Activated CD4-positive, alpha-beta memory T cell treated with anti-CD3 and anti-CD28 coated beads, Interleukin-2, amount 10 ng/mL, durations not matched to agents 7 days and 5 days (primary cell): ENCODE measurements at regions not wholly inside any gene's neighbourhood (a gene's known extent, or its start where the extent isn't known, plus 50 kb on each side); places are given as distances from the start of the nearest gene placed in this dataset.

Experiments used
- CTCF ChIA-PET: fragments of 350-600 bp; sonication (Branson Sonifier 250); formaldehyde crosslinking; loops from one replicate; lab custom pipeline; 2021; ENCODE audit warnings: antibody characterized with exemption, inconsistent platforms; lab: Charles Lee
- POLR2A ChIA-PET: fragments of 350-600 bp; sonication (Branson Sonifier 250); formaldehyde crosslinking; loops from one replicate; lab custom pipeline; 2021; ENCODE audit warnings: antibody characterized with exemption; lab: Charles Lee
- DNase-seq: peaks from one replicate; pipeline ENCODE4 v3.0.0-alpha.2; 2020
- H3K27ac Mint-ChIP-seq: one replicate; pipeline ENCODE4 v1.8.0; 2021; ENCODE audit warnings: mild to moderate bottlenecking, mixed read lengths
- H3K27me3 Mint-ChIP-seq: one replicate; pipeline ENCODE4 v1.8.0; 2021; ENCODE audit warnings: mixed read lengths
- H3K36me3 Mint-ChIP-seq: one replicate; pipeline ENCODE4 v1.8.0; 2021; ENCODE audit warnings: low read depth, mixed read lengths
- H3K4me1 Mint-ChIP-seq: one replicate; pipeline ENCODE4 v1.8.0; 2021; ENCODE audit warnings: mixed read lengths
- H3K4me3 Mint-ChIP-seq: one replicate; pipeline ENCODE4 v1.8.0; 2021; ENCODE audit warnings: mild to moderate bottlenecking, mixed read lengths
- H3K9me3 Mint-ChIP-seq: one replicate; pipeline ENCODE4 v1.8.0; 2021; ENCODE audit warnings: mixed read lengths

GRCh38 chr18:34049511-34049910 is 175.2 kb downstream of the NOL4 start:
- no peak for DNase-seq
- no peaks in the 10 kb centered on the region for H3K4me1 Mint-ChIP-seq
- no peak overlapping the region for H3K27ac Mint-ChIP-seq
- CTCF ChIA-PET: no interaction called here
- H3K9me3 Mint-ChIP-seq: peaks cover 2% of the 10 kb centered on the region
- no peaks in the 10 kb centered on the region for H3K27me3 Mint-ChIP-seq
- POLR2A ChIA-PET: no interaction called here
- no peaks in the 10 kb centered on the region for H3K36me3 Mint-ChIP-seq
- H3K4me3 Mint-ChIP-seq: no peak overlapping the region

- Mint-ChIP-seq H3K36me3 (no peaks in the 10 kb centered on the region), H3K27me3 (no peaks in the 10 kb centered on the region)
- CTCF ChIA-PET: no interaction called here
These were observed 176.3 kb downstream of the NOL4 start for GRCh38 chr18:34048423-34048822.

GRCh38 chr18:34042423-34043146 is 182.1 kb downstream of the NOL4 start:
- POLR2A ChIA-PET: no interaction called here
- Mint-ChIP-seq H3K9me3 (peaks cover 1% of the 10 kb centered on the region), H3K4me3 (no peak overlapping the region), H3K36me3 (no peaks in the 10 kb centered on the region), H3K4me1 (no peaks in the 10 kb centered on the region), H3K27me3 (no peaks in the 10 kb centered on the region), H3K27ac (no peak overlapping the region)
- CTCF ChIA-PET: no interaction called here
- DNase-seq: no peak

More at GRCh38 chr18:34048423-34048822, 176.3 kb downstream of the NOL4 start:
- Mint-ChIP-seq H3K4me1 (no peaks in the 10 kb centered on the region), H3K4me3 (no peak overlapping the region), H3K9me3 (peaks cover 2% of the 10 kb centered on the region), H3K27ac (no peak overlapping the region)
- POLR2A ChIA-PET: no interaction called here
- no peak for DNase-seq

GRCh38 chr18:34039611-34040010 is 185.1 kb downstream of the NOL4 start:
- Mint-ChIP-seq H3K27me3 (no peaks in the 10 kb centered on the region), H3K27ac (no peak overlapping the region), H3K9me3 (peaks cover 2% of the 10 kb centered on the region), H3K4me3 (no peak overlapping the region), H3K4me1 (no peaks in the 10 kb centered on the region), H3K36me3 (no peaks in the 10 kb centered on the region)
- CTCF ChIA-PET: no interaction called here
- DNase-seq: no peak
- POLR2A ChIA-PET: no interaction called here

GRCh38 chr18:34039201-34039600 is 185.5 kb downstream of the NOL4 start:
- H3K27ac Mint-ChIP-seq: no peak overlapping the region
- ChIA-PET POLR2A (no interaction called here), CTCF (no interaction called here)
- no peaks in the 10 kb centered on the region for H3K4me1 Mint-ChIP-seq
- H3K4me3 Mint-ChIP-seq: no peak overlapping the region
- DNase-seq: no peak
- no peaks in the 10 kb centered on the region for H3K36me3 Mint-ChIP-seq
- H3K9me3 Mint-ChIP-seq: peaks cover 2% of the 10 kb centered on the region
- no peaks in the 10 kb centered on the region for H3K27me3 Mint-ChIP-seq

- Mint-ChIP-seq H3K36me3 (no peaks in the 10 kb centered on the region), H3K27me3 (no peaks in the 10 kb centered on the region), H3K4me1 (no peaks in the 10 kb centered on the region), H3K27ac (no peak overlapping the region), H3K4me3 (no peak overlapping the region), H3K9me3 (peaks cover 2% of the 10 kb centered on the region)
- no peak for DNase-seq
- POLR2A ChIA-PET: no interaction called here
- CTCF ChIA-PET: no interaction called here
These were observed 186.6 kb downstream of the NOL4 start for GRCh38 chr18:34038086-34038485.

GRCh38 chr18:34033968-34034367 is 190.7 kb downstream of the NOL4 start:
- H3K36me3 Mint-ChIP-seq: no peaks in the 10 kb centered on the region
- ChIA-PET POLR2A (no interaction called here), CTCF (no interaction called here)
- peaks cover 2% of the 10 kb centered on the region for H3K9me3 Mint-ChIP-seq
- no peak for DNase-seq
- no peak overlapping the region for H3K4me3 Mint-ChIP-seq
- H3K27me3 Mint-ChIP-seq: no peaks in the 10 kb centered on the region
- no peak overlapping the region for H3K27ac Mint-ChIP-seq
- no peaks in the 10 kb centered on the region for H3K4me1 Mint-ChIP-seq

- H3K27me3 Mint-ChIP-seq: no peaks in the 10 kb centered on the region
- CTCF ChIA-PET: no interaction called here
- H3K27ac Mint-ChIP-seq: no peak overlapping the region
- DNase-seq: no peak
- no peaks in the 10 kb centered on the region for H3K4me1 Mint-ChIP-seq
- POLR2A ChIA-PET: no interaction called here
- no peak overlapping the region for H3K4me3 Mint-ChIP-seq
- no peaks in the 10 kb centered on the region for H3K36me3 Mint-ChIP-seq
- H3K9me3 Mint-ChIP-seq: peaks cover 2% of the 10 kb centered on the region
These were observed 192.9 kb downstream of the NOL4 start for GRCh38 chr18:34031810-34032209.

- no peaks in the 10 kb centered on the region for H3K36me3 Mint-ChIP-seq
- no peak overlapping the region for H3K27ac Mint-ChIP-seq
- ChIA-PET POLR2A (no interaction called here), CTCF (no interaction called here)
- peaks cover 2% of the 10 kb centered on the region for H3K9me3 Mint-ChIP-seq
- H3K27me3 Mint-ChIP-seq: no peaks in the 10 kb centered on the region
- no peak overlapping the region for H3K4me3 Mint-ChIP-seq
- H3K4me1 Mint-ChIP-seq: no peaks in the 10 kb centered on the region
- DNase-seq: no peak
These were observed 196.4 kb downstream of the NOL4 start for GRCh38 chr18:34028324-34028723.

GRCh38 chr18:34025191-34025801 is 199.4 kb downstream of the NOL4 start:
- DNase-seq: no peak
- Mint-ChIP-seq H3K9me3 (peaks cover 3% of the 10 kb centered on the region), H3K4me1 (no peaks in the 10 kb centered on the region), H3K36me3 (no peaks in the 10 kb centered on the region), H3K27ac (no peak overlapping the region), H3K4me3 (no peak overlapping the region), H3K27me3 (no peaks in the 10 kb centered on the region)
- CTCF ChIA-PET: interaction anchor here (1.2 kb wide), 1 partner anchor 97 kb away, joined by 6 read pairs; no protein-coding TSS in a partner anchor
- POLR2A ChIA-PET: no interaction called here

GRCh38 chr18:34023471-34023870 is 201.2 kb downstream of the NOL4 start:
- peaks cover 3% of the 10 kb centered on the region for H3K9me3 Mint-ChIP-seq
- no peaks in the 10 kb centered on the region for H3K4me1 Mint-ChIP-seq
- POLR2A ChIA-PET: no interaction called here

GRCh38 chr18:34018336-34018735 is 206.4 kb downstream of the NOL4 start:
- no peak overlapping the region for H3K27ac Mint-ChIP-seq
- H3K36me3 Mint-ChIP-seq: no peaks in the 10 kb centered on the region
- no peak for DNase-seq
- H3K9me3 Mint-ChIP-seq: peaks cover 2% of the 10 kb centered on the region
- ChIA-PET POLR2A (no interaction called here), CTCF (no interaction called here)
- no peaks in the 10 kb centered on the region for H3K4me1 Mint-ChIP-seq
- H3K4me3 Mint-ChIP-seq: no peak overlapping the region
- no peaks in the 10 kb centered on the region for H3K27me3 Mint-ChIP-seq

More at GRCh38 chr18:34023471-34023870, 201.2 kb downstream of the NOL4 start:
- Mint-ChIP-seq H3K36me3 (no peaks in the 10 kb centered on the region), H3K27me3 (no peaks in the 10 kb centered on the region), H3K4me3 (no peak overlapping the region), H3K27ac (no peak overlapping the region)
- DNase-seq: no peak
- CTCF ChIA-PET: no interaction called here

- Mint-ChIP-seq H3K36me3 (no peaks in the 10 kb centered on the region), H3K27me3 (no peaks in the 10 kb centered on the region), H3K9me3 (peaks cover 8% of the 10 kb centered on the region), H3K4me1 (no peaks in the 10 kb centered on the region), H3K27ac (no peak overlapping the region), H3K4me3 (no peak overlapping the region)
- CTCF ChIA-PET: no interaction called here
- DNase-seq: no peak
- POLR2A ChIA-PET: no interaction called here
These were observed 221.0 kb downstream of the NOL4 start for GRCh38 chr18:34003687-34004086.

- H3K27me3 Mint-ChIP-seq: no peaks in the 10 kb centered on the region
- peaks cover 5% of the 10 kb centered on the region for H3K9me3 Mint-ChIP-seq
- CTCF ChIA-PET: no interaction called here
- DNase-seq: no peak
- no peaks in the 10 kb centered on the region for H3K36me3 Mint-ChIP-seq
- no peaks in the 10 kb centered on the region for H3K4me1 Mint-ChIP-seq
- H3K27ac Mint-ChIP-seq: no peak overlapping the region
- POLR2A ChIA-PET: no interaction called here
- no peak overlapping the region for H3K4me3 Mint-ChIP-seq
These were observed 222.6 kb downstream of the NOL4 start for GRCh38 chr18:34002130-34002529.
